PC-9 (cell line): ENCODE measurements at regions not wholly inside any gene's neighbourhood (a gene's known extent, or its start where the extent isn't known, plus 50 kb on each side); places are given as distances from the start of the nearest gene placed in this dataset.

Experiments
- BruUV-seq: library from RNA; stranded (reverse); fragments of 400-500 nt; replicated peaks from 2 replicates; lab custom pipeline; 2021; lab: Mats Ljungman, UMichigan
- CTCF ChIA-PET: fragments of 300-600 bp; sonication (Branson Sonifier 250); formaldehyde crosslinking; loops from one replicate; lab custom pipeline; 2022; ENCODE audit warnings: antibody characterized with exemption; lab: Charles Lee
- POLR2A ChIA-PET: fragments of 300-600 bp; sonication (Branson Sonifier 250); formaldehyde crosslinking; loops from one replicate; lab custom pipeline; 2022; ENCODE audit warnings: antibody characterized with exemption; ENCODE audit not compliant: unreplicated experiment; lab: Charles Lee
- DNase-seq, 2 experiments: peaks; one replicate each; pipeline versions ENCODE4 v3.0.0 to v3.0.0-alpha.2; 2015 to 2022; ENCODE audit warnings: mixed read lengths in 1 of 2
- H2AFZ ChIP-seq: fragments of 200-600 bp; sonication (generic); 2 replicates; pipeline ENCODE4 v1.8.1; 2017; ENCODE audit warnings: antibody characterized with exemption
- H3F3A ChIP-seq: fragments of 200-600 bp; sonication (generic); 2 replicates; pipeline ENCODE4 v1.8.1; 2017; ENCODE audit warnings: antibody characterized with exemption, mild to moderate bottlenecking, low read depth; ENCODE audit not compliant: insufficient read depth
- H3K27ac ChIP-seq: fragments of 200-600 bp; sonication (generic); 2 replicates; pipeline ENCODE4 v1.6.1; 2016; ENCODE audit warnings: mixed run types
- H3K27me3 ChIP-seq: fragments of 200-600 bp; sonication (generic); 2 replicates; pipeline ENCODE4 v1.6.1; 2016; ENCODE audit warnings: low read depth, mixed run types; ENCODE audit not compliant: insufficient read depth
- H3K36me3 ChIP-seq: fragments of 200-600 bp; sonication (generic); 2 replicates; pipeline ENCODE4 v1.6.1; 2016; ENCODE audit warnings: low read depth, mixed run types
- H3K4me1 ChIP-seq: fragments of 200-600 bp; sonication (generic); replicated peaks from 2 replicates; pipeline ENCODE4 v1.6.1; 2016; ENCODE audit warnings: mixed run types; ENCODE audit not compliant: insufficient read depth
- H3K4me2 ChIP-seq: fragments of 200-600 bp; sonication (generic); 2 replicates; pipeline ENCODE4 v1.6.1; 2017; ENCODE audit warnings: mixed run types
- H3K4me3 ChIP-seq: fragments of 200-600 bp; sonication (generic); 2 replicates; pipeline ENCODE4 v1.6.1; 2016; ENCODE audit warnings: mixed run types
- H3K79me2 ChIP-seq: fragments of 200-600 bp; sonication (generic); 2 replicates; pipeline ENCODE4 v1.6.1; 2017; ENCODE audit warnings: low read depth, mixed run types
- H3K9me2 ChIP-seq: fragments of 200-600 bp; sonication (generic); 2 replicates; pipeline ENCODE4 v1.8.1; 2017; ENCODE audit warnings: mild to moderate bottlenecking; ENCODE audit not compliant: insufficient read depth
- H3K9me3 ChIP-seq: fragments of 200-600 bp; sonication (generic); 2 replicates; pipeline ENCODE4 v1.8.1; 2016; ENCODE audit warnings: low read depth; ENCODE audit not compliant: insufficient read depth
- H4K20me1 ChIP-seq: fragments of 200-600 bp; sonication (generic); 2 replicates; pipeline ENCODE4 v1.8.1; 2017; ENCODE audit not compliant: insufficient read depth
- CTCF ChIP-seq: fragments of 200-600 bp; sonication (generic); conservative IDR thresholded peaks from 2 replicates; pipeline ENCODE4 v1.6.1; 2017; ENCODE audit warnings: mixed run types, antibody characterized with exemption, mild to moderate bottlenecking, moderate library complexity
- EZH2 ChIP-seq: fragments of 200-600 bp; sonication (generic); IDR thresholded peaks from 2 replicates; pipeline ENCODE4 v1.8.0; 2017; ENCODE audit warnings: antibody characterized with exemption, low read depth
- intact Hi-C: fragments of 100-400 bp; cut with micrococcal nuclease; formaldehyde crosslinking; loops from one replicate; pipeline ENCODE4 v1.10.0; 2022; ENCODE audit not compliant: unreplicated experiment

- Histone ChIP-seq H3K36me3 (no peaks in the 10 kb centered on the region), H2AFZ (no peak overlapping the region)
These were observed 65.9 kb upstream of the CCDC190 start for GRCh38 chr1:162926906-162927305.

GRCh38 chr1:162924179-162924578 lies 63.2 kb upstream of the CCDC190 start:
- DNase-seq: no peak
- POLR2A ChIA-PET: interaction anchor here (0.6 kb wide), 1 partner anchor 791 kb away, joined by 9 read pairs; no protein-coding TSS in a partner anchor
- CTCF ChIA-PET: no interaction called here

More at GRCh38 chr1:162926906-162927305, 65.9 kb upstream of the CCDC190 start:
- ChIA-PET POLR2A (no interaction called here), CTCF (no interaction called here)
- DNase-seq: no peak
- Histone ChIP-seq H3K79me2 (no peaks in the 10 kb centered on the region), H3K4me2 (no peak overlapping the region), H3K9me2 (0 out of 2 replicates have a peak, but pooled peaks cover 5% of the 10 kb centered on the region), H3K27ac (no peak overlapping the region), H3K4me1 (no peaks in the 10 kb centered on the region), H3F3A (no peaks in the 10 kb centered on the region), H3K9me3 (no peaks in the 10 kb centered on the region; the same call in 1 of the 2 replicates), H4K20me1 (no peaks in the 10 kb centered on the region), H3K27me3 (no peaks in the 10 kb centered on the region), H3K4me3 (no peak overlapping the region)
- intact Hi-C loops: no loop called here
- TF ChIP-seq EZH2 (no peak), CTCF (no peak)
- no TSS peak for BruUV-seq

GRCh38 chr1:162922201-162922600 lies 61.2 kb upstream of the CCDC190 start:
- H3K4me2 ChIP-seq: no peak overlapping the region
- BruUV-seq: no TSS peak
- no peak for DNase-seq
- H3K36me3 ChIP-seq: no peaks in the 10 kb centered on the region
- H3K27ac ChIP-seq: no peak overlapping the region
- ChIA-PET POLR2A (no interaction called here), CTCF (no interaction called here)
- no peak overlapping the region for H3K4me3 ChIP-seq
- no peaks in the 10 kb centered on the region; the same call in 1 of the 2 replicates for H3K9me3 ChIP-seq
- TF ChIP-seq CTCF (no peak), EZH2 (no peak)
- intact Hi-C loops: no loop called here
- H2AFZ ChIP-seq: no peak overlapping the region
- no peaks in the 10 kb centered on the region for H3K79me2 ChIP-seq
- H4K20me1 ChIP-seq: no peaks in the 10 kb centered on the region
- H3F3A ChIP-seq: no peaks in the 10 kb centered on the region
- no peaks in the 10 kb centered on the region for H3K27me3 ChIP-seq
- H3K9me2 ChIP-seq: 0 out of 2 replicates have a peak, but pooled peaks cover 5% of the 10 kb centered on the region
- H3K4me1 ChIP-seq: no peaks in the 10 kb centered on the region

More at GRCh38 chr1:162924179-162924578, 63.2 kb upstream of the CCDC190 start:
- no peak overlapping the region for H3K27ac ChIP-seq
- no peaks in the 10 kb centered on the region for H3K79me2 ChIP-seq
- no peak overlapping the region for H2AFZ ChIP-seq
- H3K9me3 ChIP-seq: no peaks in the 10 kb centered on the region; the same call in 1 of the 2 replicates
- H3F3A ChIP-seq: no peaks in the 10 kb centered on the region
- H4K20me1 ChIP-seq: no peaks in the 10 kb centered on the region
- no TSS peak for BruUV-seq
- intact Hi-C loops: no loop called here
- 0 out of 2 replicates have a peak, but pooled peaks cover 5% of the 10 kb centered on the region for H3K9me2 ChIP-seq
- TF ChIP-seq EZH2 (no peak), CTCF (no peak)
- H3K4me3 ChIP-seq: no peak overlapping the region
- no peaks in the 10 kb centered on the region for H3K27me3 ChIP-seq
- no peaks in the 10 kb centered on the region for H3K4me1 ChIP-seq
- H3K36me3 ChIP-seq: no peaks in the 10 kb centered on the region
- no peak overlapping the region for H3K4me2 ChIP-seq
